ENCODE measurements at regions not wholly inside any gene's neighbourhood (a gene's known extent, or its start where the extent isn't known, plus 50 kb on each side); places are given as distances from the start of the nearest gene placed in this dataset.
"Not testable (repeated sequence)": the region's sequence is repeated elsewhere in the genome, so short reads cannot be mapped to it uniquely, and the experiment has no call there.

DNA sequence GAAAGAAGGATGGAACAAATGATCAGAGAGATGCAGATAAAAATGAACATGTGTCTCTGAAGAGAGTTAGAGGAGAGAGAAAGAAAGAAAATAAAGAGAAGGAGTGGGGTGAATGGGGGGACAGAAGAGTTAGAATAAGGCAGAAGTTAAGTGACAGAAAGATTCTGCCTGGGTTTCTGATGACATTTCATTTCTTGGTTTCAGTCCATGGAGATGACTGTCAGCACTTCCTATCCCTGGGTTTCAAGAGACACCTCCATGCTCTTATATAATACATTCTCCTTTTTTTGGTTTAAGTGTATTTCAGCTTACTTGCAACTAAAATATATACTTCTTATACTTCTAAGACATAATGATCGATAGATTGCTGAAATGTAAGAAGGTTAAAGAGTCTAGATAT lies 213.0 kb upstream of the IL12B start:
- no peak for DNase-seq

DNA sequence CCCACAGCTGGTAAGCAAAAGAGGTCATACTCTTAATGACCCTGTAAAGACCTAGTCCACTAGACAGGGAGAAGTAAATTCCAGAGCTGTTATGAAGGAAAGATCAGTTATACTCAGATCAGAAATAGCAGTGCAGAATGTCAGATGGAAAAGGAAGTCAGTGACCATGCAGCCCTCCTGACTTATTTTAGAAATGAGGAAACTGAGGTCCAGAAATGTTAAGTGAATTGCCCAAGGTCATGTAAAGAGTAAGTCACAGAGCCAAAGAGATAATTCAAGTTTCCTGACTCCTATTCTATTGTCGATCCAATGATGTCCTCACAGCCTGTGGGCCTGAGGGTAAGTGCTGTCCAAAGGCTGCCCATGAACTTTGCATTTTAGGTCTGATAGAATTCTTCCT lies 214.9 kb upstream of the IL12B start:
- no peak for DNase-seq

DNA sequence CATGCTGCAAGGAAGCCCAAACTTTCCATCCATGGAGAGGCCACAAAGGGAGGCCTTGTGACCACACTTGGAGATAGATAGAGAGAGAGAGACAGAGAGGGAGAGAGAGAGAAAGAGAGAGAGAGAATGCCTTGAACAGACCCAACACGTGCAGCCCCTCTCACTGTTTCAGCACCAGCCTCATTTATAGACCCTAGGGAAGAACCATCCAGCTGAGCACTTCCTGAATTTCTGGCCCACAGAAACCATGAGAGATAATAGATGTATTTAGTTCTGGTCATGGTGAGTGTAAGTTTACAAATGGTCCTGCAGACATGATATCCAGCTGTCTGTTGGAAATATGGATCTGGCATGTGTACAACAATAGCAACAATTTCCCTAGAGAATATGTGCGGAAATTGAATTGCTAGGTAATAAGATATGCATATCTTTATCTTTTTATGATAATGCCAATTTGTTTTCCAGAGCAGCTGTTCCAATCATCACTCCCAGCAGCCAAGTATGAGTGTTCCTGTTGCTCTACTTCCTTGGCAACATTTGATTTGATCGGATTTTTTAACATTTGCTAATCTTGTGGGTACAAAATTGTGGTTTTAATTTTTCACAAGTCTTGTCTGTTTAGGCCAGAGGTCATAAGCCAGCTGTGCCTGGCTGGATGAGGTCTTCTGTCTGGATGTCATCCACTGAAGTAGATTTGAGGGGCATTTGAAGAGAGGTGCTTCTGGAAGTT lies 217.3 kb upstream of the IL12B start:
- DNase-seq = no peak

DNA sequence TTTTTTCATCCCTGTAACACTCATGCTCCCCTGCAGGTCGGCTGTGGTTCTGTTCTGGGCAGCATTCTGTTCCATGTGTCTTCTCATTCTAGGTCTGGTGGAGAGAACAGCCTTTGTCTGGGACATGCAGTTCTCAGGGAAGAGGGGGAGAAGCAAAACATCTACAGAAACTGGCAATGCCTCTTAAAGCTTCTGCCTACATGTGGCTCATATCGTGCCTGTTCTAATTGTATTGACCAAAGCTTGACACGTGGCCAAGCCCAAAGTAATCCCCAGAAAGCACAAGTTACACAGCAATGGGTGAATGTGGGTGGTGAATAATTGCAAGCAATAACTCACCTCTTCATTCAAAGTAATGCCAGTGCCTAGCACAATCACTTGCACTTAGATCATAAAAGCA lies 218.2 kb upstream of the IL12B start:
- DNase-seq = no peak

DNA sequence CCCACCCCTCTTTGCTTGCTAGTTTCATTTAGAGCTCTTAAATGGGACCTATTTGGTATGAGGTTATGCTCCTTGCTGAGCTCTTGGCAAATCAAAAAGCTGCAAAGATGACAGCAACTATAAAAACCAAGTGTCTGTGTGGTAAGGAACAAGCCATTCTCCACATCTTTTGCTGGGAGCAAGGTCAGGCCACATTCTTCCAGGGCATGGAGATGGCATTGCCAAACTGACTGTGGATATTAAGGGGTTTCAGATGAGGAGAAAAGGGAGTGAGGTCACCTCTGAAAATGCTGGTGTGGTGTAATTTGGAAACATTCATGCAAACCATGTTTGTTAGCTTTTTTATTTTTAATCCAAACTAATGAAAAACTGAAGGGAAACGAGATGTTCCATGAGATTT lies 218.8 kb upstream of the IL12B start:
- DNase-seq = no peak

DNA sequence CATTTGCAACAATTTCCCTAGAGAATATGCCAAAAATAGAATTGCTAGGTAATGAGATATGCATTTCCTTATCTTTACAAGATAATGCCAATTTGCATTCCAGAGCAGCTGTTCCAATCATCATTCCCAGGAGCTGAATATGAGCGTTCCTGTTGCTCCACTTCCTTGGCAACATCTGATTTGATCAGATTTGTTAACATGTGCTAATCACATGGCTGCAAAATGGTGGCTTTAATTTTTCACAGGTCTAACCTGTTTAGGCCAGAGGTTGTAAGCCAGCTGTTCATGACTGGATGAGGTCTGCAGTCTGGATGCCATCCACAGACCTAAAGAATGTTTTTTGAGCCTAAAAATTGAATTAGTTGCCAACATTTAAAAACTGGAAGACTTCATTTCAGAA lies 220.7 kb upstream of the IL12B start:
- DNase-seq = no peak

DNA sequence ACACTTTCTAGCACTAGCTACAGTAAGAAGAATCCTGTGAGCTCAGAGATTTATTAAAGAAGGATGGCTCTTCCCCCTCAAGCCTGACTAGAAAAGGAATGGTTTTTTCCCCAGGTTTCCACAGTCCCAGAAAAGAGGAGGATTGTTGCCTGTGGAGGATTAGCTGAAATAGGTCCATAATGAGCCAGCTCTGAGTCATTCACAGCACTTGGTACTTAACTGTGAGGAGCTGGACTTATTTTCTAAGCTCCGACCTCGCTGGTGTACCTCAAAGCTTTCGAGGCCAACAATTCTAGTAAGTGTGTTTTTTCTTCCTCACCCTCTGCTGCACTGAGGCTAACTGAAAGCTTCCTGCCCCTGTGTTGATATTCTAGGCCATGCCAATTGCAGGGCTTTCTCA lies 222.5 kb upstream of the IL12B start:
- DNase-seq = peak; percentile 12

DNA sequence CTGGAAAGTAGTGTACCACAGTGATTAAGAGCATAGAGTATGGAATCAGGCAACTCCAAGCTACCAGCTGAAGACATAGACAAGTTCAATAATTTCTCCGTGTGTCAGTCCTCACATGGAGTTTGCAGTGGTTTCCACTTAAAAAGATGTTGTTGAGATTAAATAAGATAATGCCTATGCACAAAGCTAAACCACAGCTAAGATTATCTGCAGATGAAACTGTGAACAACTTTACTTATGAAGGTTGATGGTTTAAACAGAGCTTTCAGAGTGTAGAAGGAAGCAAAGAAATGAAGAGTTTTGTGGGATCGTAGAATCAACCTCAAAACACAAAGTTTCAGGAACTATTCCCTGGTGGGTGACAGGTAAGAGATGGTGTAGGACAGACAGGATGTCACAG lies 223.5 kb upstream of the IL12B start:
- no peak for DNase-seq

DNA sequence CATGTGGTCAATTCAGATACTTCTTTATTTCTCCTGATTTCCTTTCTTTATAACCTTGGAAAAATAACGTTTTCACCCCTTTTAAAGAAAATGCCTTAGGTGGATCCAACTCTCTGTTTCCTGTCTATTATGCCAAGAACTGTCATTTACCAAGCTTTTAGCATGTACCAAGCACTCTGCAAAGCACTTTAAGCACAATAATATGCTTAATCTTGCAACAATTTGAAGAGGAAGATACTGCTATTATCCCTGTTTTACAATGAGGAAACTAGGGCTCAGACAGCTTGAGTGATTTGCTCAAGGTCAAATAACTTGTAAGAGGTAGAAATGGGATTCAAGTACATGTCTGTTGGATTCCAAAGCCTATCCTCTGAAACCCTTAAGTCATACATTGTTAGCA lies 224.8 kb upstream of the IL12B start:
- no peak for DNase-seq

DNA sequence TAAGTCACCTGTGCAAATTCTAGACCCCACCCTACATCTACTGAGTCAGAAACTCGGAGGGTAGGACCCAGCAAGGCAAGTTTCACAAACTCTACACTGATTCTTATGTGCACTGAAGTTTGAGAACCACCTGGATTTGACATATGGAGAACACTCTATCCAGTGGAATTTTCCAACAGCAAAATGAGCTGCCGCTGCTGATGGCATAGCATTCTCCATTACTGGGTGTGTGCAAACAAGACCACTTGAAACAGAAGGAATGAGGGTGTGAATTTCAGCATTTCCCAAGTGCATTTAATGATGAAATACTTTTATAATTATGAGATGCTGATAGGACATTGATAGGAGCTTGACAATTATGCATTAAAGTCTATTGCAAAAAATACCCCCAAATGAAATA lies 229.1 kb upstream of the IL12B start:
- DNase-seq = no peak

DNA sequence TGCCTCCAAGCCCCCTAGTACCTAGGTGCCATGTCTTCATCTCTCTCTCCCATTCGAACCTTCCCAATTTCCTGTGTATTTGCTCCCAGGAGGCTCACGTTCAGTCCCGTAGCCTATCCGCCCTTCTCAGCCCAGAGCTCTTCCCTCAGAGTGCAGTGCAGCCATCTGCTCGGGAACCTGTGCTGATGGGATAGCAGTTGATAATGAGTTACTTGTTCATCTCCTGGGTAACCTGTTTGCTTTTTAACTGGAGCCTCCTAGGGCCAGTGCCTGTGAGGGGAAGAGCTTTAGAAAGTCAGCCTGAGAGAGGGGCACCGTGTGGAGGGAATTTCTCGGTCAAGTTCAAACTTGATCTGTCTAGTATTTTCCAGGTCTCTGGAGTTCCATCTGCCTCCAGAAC lies 229.8 kb upstream of the IL12B start:
- no peak for DNase-seq

DNA sequence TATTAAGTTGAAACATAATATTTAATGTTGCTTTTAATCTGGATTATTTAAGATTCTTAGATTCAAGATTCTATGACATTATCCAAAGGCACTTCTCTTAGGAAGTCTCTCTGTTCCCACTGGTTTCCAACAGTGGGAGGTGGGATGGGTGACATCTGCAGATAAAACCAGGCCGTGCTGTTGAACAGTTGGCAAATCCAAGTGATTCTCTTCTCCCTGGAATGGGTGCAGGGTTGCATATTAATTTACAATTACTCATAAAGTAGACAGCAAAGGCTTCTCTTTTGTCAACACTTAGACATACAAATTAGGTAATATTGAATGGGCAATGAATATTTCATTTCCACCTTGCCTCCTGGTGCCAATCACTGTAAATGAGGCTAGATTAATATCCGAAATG lies 233.7 kb upstream of the IL12B start:
- no peak for DNase-seq

DNA sequence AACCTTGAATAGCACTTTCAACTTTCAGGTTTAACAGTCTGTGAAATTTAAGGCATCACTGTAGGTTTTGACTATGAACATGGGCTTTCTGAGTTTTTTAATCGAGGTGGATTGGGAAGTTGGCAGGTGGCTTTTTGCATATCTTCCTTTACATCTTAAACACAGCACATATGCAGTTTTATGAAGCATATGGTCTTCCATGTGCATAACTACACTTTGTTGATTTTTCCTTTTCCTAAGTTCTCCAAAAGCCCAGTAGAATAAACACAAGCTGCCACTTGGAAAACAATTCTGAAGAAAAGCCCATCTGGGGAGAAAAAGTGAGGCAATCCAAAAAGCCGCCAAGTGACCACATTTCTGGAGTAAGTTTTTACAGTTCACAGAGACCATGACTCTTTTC lies 236.5 kb upstream of the IL12B start:
- DNase-seq = no peak

DNA sequence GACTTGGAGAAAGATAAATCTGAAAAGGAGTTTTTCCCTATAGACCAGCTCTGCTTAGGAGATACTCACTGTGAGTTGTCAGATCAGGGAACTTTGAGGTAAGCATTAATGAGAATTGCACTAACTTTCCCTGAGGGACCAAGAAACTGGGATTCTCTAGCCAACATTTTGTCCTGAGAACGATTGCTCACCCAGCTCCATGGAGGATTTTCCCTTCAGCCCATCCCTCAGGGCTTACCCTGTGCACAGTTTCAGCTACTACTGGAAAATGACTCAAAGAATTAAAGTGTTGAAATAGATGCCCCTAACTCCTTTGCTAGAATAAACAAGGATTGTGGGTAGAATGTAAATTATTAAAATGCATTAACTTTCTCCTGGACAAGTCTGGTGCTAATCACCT lies 237.2 kb upstream of the IL12B start:
- DNase-seq = no peak

DNA sequence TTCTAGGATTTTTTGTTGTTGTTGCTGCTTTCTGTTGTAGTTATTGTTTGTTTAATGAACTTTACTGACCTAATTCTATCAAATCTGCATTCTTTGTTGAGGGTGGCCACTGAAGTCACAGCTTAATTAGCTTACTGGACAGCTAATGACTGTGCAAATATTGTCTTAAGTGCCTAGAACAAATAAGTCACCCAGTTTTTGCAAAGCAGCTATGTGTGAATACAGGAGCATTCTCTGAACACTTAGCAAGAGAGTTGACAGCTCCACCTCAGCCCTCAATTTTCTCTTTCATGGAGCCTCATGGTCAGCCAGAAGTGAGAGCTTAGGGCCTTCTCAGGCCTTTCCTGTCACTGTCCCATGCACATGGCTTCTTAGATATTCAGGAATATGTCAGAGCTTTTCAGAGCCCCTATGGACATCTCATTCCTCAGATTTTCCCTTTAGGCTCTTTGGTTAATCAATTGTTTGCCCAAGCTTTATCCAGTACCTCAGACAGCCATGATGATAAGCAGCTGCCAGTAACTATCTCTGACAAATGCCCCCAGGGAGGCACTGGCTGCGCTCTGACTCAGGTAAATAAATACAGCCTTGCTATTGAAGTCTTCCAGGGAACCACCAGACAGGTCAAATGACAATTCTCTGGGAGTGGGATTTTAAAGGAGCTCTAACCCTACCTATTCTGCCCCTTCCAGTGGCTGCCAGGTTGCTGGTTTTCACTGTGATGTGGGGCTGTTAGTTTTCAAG lies 241.4 kb upstream of the IL12B start:
- DNase-seq = no peak

DNA sequence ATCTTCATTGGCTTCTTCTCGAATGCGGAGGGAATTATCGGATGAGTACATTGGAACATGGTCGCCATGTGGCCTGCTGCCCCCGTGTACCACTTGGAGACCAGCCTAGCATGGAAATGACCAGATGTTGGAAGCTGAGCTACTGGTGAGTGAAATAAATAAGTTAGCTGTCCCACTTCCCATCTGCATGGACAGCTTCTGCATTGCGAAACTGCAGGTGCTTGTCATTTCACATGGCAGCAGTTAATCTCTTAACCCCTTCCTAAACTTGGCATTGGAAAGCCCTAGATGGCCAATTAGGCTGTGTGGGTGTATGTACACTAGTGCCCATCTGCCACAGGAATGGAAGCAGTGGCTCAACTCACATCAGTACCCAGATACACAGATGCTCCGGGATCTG lies 246.6 kb upstream of the IL12B start:
- DNase-seq = no peak

DNA sequence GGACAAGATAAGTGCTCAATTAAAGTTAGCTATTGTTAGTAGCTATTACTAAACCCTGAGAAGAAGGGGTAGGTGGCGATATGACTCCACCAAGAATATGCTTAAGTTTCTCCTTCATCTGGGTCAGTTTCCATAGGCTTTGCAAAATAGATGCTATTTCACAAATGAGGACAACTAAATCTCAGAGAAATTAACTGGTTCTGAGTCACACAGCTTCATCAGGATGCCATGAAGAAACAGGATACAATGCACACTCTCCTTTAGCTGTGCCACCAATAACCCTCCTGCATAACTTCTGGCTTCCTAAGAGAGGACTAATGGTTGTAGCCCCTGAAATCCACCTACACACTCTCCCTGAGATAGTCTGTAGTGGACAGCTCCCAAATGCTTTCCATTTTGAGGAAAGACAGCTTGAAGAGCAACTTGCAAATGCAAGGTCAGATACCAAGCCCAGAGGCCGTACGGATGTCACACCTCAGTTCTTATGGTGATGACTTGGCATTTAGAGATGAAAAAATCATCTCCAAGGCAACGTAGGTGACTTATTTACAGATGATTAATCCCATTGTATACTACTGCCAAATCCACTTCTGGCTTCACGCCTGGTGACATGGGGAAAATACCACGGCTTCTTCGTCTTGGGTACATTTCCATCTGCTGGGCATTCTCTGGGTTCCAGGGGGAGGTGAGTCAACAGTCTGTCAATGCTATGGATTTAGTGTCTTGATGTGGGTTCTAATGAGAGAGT lies 251.4 kb upstream of the IL12B start:
- DNase-seq = peak; percentile 69

DNA sequence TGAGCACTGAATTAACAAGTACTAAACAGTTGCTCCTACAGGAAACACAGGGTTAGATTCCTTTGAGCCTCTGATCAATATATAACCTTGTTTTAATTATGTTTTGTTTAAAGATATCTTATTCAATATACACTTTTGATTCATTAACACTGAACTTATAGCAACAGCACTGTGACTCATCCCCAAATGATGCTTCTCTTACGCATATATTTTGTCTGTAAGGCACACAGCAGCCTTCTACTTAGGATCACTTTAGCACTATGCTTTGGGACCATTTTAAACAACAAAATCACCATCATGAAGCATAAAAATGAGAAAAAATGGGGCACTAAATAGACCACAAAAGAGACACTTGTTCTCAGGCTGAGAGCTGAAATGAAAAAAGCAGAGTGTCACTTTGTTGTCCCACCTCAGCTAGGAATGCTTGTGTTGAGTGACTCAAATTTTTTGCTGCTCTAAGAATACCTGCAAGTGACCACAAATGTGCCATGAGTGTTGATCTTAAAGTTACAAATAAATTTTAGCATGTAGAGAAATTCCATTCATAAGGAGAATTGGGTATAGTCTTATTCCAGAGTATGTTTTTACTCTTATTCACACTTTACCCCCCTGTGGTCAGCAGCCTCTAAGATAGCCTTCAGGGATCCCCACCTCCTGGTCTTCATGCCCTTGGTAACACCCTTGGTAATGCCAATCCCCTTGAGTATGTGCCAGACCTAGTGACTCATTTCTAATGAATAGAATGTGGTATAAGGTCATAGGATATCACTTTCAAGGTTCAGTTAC lies 252.7 kb upstream of the IL12B start:
- DNase-seq = peak; percentile 37

DNA sequence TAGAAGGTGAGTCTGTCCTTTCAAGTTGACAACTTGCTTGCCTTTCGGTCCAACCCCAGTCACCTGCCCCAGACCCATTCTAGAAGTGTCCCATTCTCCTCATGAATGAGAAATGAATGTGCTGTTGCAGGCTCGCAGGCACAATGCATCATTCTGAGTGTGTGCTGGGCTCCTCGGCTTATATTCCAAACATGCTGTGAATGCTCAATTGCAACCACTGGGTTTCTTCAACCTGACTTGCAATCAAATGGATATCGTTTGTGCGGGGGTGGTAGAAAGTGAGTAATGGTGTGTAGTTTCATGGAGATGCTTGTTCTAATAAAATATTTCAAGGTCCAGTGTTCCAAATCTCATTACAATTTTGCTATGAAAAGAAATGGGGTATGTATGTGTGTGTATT lies 256.6 kb upstream of the IL12B start:
- DNase-seq = no peak

DNA sequence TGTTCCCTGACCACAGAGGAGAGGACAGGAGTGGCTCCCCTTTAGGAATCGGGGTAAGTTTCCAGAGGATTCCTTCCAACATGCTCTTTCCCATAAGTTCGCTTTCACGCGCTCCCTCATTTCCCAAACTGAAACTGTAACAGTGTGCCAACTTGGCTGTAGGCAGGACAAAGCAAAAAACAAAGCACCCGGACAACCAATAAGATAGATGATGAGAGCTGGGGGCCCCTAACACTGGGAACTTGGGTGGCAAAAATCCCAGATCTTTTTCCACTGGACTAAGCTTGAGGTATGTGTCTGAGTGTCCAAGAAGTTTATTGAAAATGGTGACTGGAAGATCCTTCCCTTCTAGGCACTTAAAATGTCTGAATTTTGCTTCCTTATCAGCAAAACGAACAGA lies 258.7 kb upstream of the IL12B start:
- DNase-seq = no peak

DNA sequence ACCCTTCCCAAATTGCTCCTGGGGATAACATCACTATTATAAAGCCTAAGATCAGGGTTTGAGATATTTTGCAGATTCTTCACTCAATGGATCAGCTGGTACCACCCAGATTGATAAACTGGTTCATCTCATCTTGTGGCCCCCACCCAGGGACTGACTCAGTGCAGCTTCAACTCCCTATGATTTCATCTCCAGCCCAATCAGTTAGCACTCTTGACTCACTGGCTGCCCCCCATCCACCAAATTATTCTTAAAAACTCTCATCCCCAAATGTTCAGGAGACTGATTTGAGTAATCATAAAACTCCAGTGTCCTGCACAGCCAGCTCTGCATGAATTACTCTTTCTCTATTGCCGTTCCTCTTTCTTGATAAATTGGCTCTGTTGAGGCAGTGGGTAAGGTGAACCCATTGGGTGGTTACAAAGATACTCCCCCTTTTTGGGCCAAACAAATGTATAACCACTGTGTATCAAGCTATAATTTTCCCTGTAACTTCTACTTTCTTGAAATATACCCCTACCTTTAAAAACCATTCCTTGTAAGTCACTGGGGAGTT lies 263.3 kb upstream of the IL12B start:
- DNase-seq = no peak

DNA sequence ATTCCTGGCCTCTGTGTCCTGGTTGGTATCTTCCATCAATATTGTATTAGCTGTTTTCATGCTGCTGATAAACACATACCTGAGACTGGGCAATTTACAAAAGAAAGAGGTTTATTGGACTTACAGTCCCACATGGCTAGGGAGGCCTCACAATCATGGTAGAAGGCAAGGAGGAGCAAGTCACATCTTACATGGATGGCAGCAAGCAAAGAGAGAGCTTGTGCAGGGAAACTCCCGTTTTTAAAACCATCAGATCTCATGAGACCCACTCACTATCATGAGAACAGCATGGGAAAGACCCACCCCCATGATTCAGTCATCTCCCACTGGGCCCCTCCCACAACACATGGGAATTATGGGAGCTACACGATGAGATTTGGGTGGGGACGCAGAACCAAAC lies 265.3 kb upstream of the IL12B start:
- DNase-seq = not testable (repeated sequence)

DNA sequence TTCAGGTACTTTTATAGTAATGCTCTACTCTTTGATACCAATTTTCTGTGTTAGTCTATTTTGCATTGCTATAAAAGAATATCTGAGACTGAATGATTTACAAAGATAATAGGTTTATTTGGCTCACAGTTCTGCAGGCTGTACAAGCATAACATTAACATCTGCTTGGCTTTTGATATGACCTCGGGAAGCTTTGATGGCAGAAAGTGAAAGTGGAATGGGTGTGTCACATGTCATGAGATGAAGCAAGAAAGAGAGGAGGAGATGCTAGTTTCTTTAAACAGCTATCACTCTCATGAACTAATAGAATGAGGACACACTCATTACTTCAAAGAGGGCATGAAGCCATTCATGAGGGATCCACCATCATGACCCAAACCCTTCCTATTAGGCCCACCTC lies 270.9 kb upstream of the IL12B start:
- no peak for DNase-seq
